ENCODE measurements at regions not wholly inside any gene's neighbourhood (a gene's known extent, or its start where the extent isn't known, plus 50 kb on each side); places are given as distances from the start of the nearest gene placed in this dataset.

DNA sequence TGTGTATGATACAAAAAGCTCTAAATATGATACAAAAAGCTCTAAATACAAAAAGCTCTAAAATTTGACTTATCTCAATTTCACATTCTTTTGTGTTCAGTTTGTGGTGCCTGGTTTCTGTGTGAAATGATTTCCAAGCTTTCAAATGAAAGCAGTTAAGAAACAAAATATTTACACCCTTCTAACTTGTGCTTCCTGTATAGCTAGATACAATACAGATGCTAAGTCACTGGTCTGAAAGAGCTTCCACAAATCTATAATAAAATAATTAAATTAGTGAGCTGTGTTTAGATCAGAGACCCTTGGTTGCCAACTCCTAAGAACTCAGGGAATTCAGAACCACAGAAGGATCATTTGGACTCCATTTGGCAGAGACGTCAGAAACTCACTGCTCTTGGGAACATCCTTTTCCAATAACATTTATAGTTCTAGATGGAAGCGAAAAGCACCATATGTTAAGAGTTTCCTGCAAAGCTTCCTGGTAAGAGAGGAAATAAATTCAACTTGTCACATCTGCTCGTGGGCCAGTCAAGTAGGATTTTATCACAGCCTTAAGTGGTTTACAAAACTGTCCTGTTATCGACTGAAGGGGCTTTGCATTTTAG lies 1079.1 kb downstream of the ADGRL2 start:
- H3K27ac ChIP-seq, result no peak overlapping the region
- TF ChIP-seq, protein P1, sequence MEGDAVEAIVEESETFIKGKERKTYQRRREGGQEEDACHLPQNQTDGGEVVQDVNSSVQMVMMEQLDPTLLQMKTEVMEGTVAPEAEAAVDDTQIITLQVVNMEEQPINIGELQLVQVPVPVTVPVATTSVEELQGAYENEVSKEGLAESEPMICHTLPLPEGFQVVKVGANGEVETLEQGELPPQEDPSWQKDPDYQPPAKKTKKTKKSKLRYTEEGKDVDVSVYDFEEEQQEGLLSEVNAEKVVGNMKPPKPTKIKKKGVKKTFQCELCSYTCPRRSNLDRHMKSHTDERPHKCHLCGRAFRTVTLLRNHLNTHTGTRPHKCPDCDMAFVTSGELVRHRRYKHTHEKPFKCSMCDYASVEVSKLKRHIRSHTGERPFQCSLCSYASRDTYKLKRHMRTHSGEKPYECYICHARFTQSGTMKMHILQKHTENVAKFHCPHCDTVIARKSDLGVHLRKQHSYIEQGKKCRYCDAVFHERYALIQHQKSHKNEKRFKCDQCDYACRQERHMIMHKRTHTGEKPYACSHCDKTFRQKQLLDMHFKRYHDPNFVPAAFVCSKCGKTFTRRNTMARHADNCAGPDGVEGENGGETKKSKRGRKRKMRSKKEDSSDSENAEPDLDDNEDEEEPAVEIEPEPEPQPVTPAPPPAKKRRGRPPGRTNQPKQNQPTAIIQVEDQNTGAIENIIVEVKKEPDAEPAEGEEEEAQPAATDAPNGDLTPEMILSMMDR (conservative IDR thresholded peaks at IDR 0.05), result no peak

DNA sequence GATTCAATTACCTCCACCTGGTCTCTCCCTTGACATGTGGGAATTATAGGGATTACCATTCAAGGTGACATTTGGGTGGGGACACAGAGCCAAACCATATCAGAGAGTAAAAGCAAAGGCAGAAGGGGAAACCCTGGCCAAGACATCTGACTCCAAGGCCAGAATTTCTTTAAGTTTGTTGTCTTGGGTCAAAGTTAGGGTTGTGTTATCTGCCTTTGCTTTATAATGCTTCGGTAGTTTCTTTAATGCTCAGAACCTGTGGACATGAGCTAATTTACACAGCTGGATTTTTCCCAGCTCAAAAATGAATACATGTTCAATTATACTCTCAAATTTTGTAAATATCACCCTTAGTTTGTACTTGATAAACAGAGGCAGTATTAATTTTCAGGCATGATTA lies 1074.4 kb downstream of the ADGRL2 start:
- TF ChIP-seq, protein P1 (conservative IDR thresholded peaks at IDR 0.05), result no peak
- TF ChIP-seq ZFX (IDR thresholded peaks at IDR 0.05), result no peak
- no peak overlapping the region for H3K27ac ChIP-seq

DNA sequence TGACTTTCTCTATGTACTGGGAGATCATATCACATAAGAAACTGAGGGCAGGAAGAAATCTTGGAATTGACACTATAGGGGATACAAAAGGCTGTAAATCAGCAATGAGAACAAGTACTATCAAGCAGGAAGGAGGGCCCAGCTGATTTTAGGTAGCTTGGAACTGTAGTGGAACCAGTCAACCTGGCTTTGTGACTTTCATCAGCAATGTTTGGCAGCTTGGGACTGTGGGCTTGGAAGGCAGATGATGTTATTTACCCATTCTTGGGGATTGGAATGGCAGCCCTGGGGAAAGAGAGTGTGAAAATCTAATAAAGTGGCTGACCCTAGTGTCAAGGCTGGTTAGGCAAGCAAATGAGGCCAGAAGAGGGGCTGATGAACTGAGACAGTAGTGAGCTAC lies 1073.3 kb downstream of the ADGRL2 start:
- TF ChIP-seq, protein P1 (conservative IDR thresholded peaks at IDR 0.05), result no peak
- no peak for TF ChIP-seq ZFX (IDR thresholded peaks at IDR 0.05)
- no peak overlapping the region for H3K27ac ChIP-seq

DNA sequence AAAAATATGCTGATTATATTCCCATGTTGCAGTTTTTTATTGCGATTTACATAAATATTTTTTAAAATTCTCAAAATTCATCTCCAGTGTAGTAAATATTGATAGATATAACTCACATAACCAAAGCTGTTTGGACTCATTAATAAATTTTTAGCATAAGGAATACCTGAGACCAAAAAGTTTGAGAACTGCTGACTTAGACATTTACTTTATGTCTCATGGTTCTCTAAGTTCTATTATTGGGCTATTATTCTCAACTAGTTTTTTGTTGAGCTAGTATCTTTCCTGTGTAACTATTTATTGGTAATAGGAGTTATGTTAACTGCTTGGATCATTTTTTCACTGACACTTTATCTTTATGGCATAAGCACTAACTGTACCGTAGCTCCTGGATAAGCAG lies 1069.6 kb downstream of the ADGRL2 start:
- TF ChIP-seq, protein P1 (conservative IDR thresholded peaks at IDR 0.05), result no peak
- TF ChIP-seq ZFX (IDR thresholded peaks at IDR 0.05), result no peak

DNA sequence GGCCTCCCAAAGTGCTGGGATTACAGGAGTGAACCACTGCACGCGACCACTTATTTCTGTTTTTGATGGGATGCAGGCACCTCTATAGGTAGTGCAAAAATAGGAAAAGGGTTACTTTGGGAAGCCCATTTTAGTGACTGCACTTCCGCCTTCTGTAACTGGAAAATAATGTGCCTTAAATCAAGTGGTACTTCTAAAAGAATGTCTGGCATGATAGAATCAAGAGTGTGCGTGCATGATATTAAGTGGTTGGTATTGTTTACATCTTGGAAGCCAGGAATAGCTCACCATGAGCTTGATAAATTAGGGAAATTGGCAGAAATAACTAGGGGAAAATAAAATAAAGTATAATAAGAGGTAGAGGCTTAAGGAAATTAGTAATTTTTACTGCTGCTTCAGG lies 1067.0 kb downstream of the ADGRL2 start:
- no peak for TF ChIP-seq ZFX (IDR thresholded peaks at IDR 0.05)
- TF ChIP-seq, protein P1 (conservative IDR thresholded peaks at IDR 0.05), result no peak
- no peak overlapping the region for H3K27ac ChIP-seq

More for the DNA sequence above, 1069.6 kb downstream of the ADGRL2 start:
- no peak overlapping the region for H3K27ac ChIP-seq

DNA sequence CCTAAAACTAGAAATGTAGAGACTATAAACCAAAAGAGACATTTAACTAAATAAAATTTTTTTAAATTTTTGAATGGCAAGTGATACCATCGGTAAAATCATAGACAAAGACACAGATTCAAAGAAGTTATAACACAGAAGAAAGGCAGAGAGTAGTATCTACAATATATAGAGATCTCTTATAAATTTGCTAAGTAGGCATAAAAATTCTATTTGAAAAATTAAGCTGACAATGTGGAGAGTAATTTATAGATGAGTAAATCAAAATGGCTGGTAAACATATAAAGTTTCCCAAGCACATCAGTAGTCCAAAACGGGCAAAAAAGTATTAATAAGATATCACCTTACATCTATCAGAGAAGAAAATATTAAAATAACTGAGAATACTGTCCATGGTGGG lies 1061.0 kb downstream of the ADGRL2 start:
- H3K27ac ChIP-seq, result no peak overlapping the region
- no peak for TF ChIP-seq ZFX (IDR thresholded peaks at IDR 0.05)
- TF ChIP-seq, protein P1 (conservative IDR thresholded peaks at IDR 0.05), result no peak

DNA sequence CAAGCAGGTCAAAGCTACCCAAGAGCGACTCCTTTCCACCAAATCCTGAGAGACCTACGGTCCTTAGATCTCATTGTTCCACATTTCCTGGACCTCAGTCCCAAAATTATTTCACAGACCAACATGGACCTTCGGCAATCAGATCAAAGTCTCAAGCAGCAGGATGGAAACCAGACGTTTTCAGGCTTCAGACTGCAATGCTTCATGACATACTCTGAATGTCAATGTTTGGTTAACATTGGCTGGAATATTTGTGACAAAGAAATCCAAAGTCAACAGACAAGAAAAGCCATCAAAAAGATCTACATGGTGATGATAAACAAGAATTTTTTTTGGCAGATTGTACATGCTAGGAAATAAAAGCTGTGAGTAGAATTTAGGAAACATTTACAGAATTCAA lies 1057.3 kb downstream of the ADGRL2 start:
- no peak for TF ChIP-seq ZFX (IDR thresholded peaks at IDR 0.05)
- TF ChIP-seq, protein P1 (conservative IDR thresholded peaks at IDR 0.05), result no peak
- H3K27ac ChIP-seq, result no peak overlapping the region

Data from C4-2B (cell line).